Lower lobe of right lung (tissue), 2 donors: ENCODE measurements at regions not wholly inside any gene's neighbourhood (a gene's known extent, or its start where the extent isn't known, plus 50 kb on each side); places are given as distances from the start of the nearest gene placed in this dataset.

Experiments used
- ATAC-seq, 2 donors: fragments of 200-7000 bp; cut with Tn5 transposase; one replicate each; pipeline ENCODE4 v1.9.1; 2020 to 2022; ENCODE audit warnings: mild to moderate bottlenecking in 2 of 2, moderate library complexity in 2 of 2
- DNase-seq: peaks from one replicate; pipeline ENCODE4 v3.0.0-alpha.2; 2020
- H3K27ac ChIP-seq: fragments of 200-600 bp; one replicate; pipeline ENCODE4 v1.8.0; 2022
- H3K27me3 ChIP-seq: fragments of 200-600 bp; one replicate; pipeline ENCODE4 v1.8.0; 2022; ENCODE audit warnings: low read depth
- H3K36me3 ChIP-seq: fragments of 200-600 bp; one replicate; pipeline ENCODE4 v1.8.0; 2022; ENCODE audit warnings: mild to moderate bottlenecking
- H3K4me1 ChIP-seq: fragments of 200-600 bp; one replicate; pipeline ENCODE4 v1.8.0; 2022
- H3K4me3 ChIP-seq: fragments of 200-600 bp; one replicate; pipeline ENCODE4 v1.8.0; 2022; ENCODE audit warnings: mild to moderate bottlenecking
- H3K9me3 ChIP-seq: fragments of 200-600 bp; one replicate; pipeline ENCODE4 v1.8.0; 2022
- CTCF ChIP-seq: fragments of 200-600 bp; IDR thresholded peaks from one replicate; pipeline ENCODE4 v1.8.0; 2022; ENCODE audit warnings: antibody characterized with exemption, mild to moderate bottlenecking
- intact Hi-C: fragments of 100-400 bp; cut with DNase I; formaldehyde crosslinking; loops from one replicate; pipeline ENCODE4 v1.11.0; 2022
- donor health status: DM: no; HTN: yes; CAD: no; lungs with severe emphysema.

DNA sequence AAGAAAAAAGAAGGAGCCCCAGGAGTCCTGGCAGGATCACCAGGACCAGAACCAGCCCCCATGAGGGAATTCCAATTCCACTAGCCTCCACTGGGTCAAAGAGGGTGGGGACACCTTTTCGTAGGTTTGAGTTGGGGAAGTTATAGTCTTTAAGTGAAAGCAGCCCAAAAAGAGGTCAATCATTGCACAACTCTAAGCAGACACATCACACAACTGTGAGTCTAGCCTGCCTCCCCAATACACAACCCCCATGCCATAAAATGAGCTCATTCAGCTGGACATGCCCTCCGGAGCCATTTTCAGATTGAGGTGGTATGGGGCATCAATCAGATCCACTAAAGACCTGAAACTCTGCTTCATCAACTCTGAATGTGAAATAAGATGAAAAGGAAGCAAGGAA is 179.9 kb downstream of the NPHP4 start:
- TF ChIP-seq CTCF, result no peak
- no peak overlapping the region for H3K27ac ChIP-seq
- no peak overlapping the region for H3K4me3 ChIP-seq
- H3K36me3 ChIP-seq, result no peaks in the 10 kb centered on the region
- no peaks in the 10 kb centered on the region for H3K9me3 ChIP-seq
- DNase-seq (no peak), ATAC-seq (no peak)
- H3K4me1 ChIP-seq, result no peaks in the 10 kb centered on the region
- intact Hi-C loops, result no loop called here
- peaks cover 11% of the 10 kb centered on the region for H3K27me3 ChIP-seq

- no peaks in the 10 kb centered on the region for H3K4me1 ChIP-seq
- intact Hi-C loops, result no loop called here
- H3K36me3 ChIP-seq, result no peaks in the 10 kb centered on the region
- H3K9me3 ChIP-seq, result no peaks in the 10 kb centered on the region
- H3K27me3 ChIP-seq, result peaks cover 11% of the 10 kb centered on the region
- ATAC-seq (no peak), DNase-seq (no peak)
- no peak overlapping the region for H3K4me3 ChIP-seq
- H3K27ac ChIP-seq, result no peak overlapping the region
- TF ChIP-seq CTCF, result no peak
Measured at GRCh38 chr1:5811419-5811818, 180.8 kb downstream of the NPHP4 start.

- Histone ChIP-seq H3K36me3 (no peaks in the 10 kb centered on the region), H3K4me1 (no peaks in the 10 kb centered on the region), H3K4me3 (no peak overlapping the region), H3K9me3 (no peaks in the 10 kb centered on the region), H3K27me3 (peaks cover 11% of the 10 kb centered on the region), H3K27ac (no peak overlapping the region)
- no peak for ATAC-seq
- intact Hi-C loops, result no loop called here
- TF ChIP-seq CTCF, result no peak
- no peak for DNase-seq
Measured at GRCh38 chr1:5810553-5811270, 181.5 kb downstream of the NPHP4 start.

- no peak for TF ChIP-seq CTCF
- Histone ChIP-seq H3K4me1 (no peaks in the 10 kb centered on the region), H3K27ac (no peak overlapping the region), H3K9me3 (no peaks in the 10 kb centered on the region), H3K4me3 (no peak overlapping the region), H3K27me3 (peaks cover 11% of the 10 kb centered on the region), H3K36me3 (no peaks in the 10 kb centered on the region)
- no peak for DNase-seq
- intact Hi-C loops, result no loop called here
- no peak for ATAC-seq
Measured at GRCh38 chr1:5810131-5810530, 182.1 kb downstream of the NPHP4 start.

- no peak for TF ChIP-seq CTCF
- Histone ChIP-seq H3K27ac (no peak overlapping the region), H3K9me3 (no peaks in the 10 kb centered on the region), H3K27me3 (peaks cover 11% of the 10 kb centered on the region), H3K36me3 (no peaks in the 10 kb centered on the region), H3K4me1 (no peaks in the 10 kb centered on the region), H3K4me3 (no peak overlapping the region)
- intact Hi-C loops, result no loop called here
- no peak for ATAC-seq
- DNase-seq, result no peak
Measured at GRCh38 chr1:5809207-5809788, 182.9 kb downstream of the NPHP4 start.
